ENCODE measurements at regions not wholly inside any gene's neighbourhood (a gene's known extent, or its start where the extent isn't known, plus 50 kb on each side); places are given as distances from the start of the nearest gene placed in this dataset.

- TF ChIP-seq CTCF (conservative IDR thresholded peaks at IDR 0.05; ENCODE audit: low read depth, low read length), result no peak
- no peak for TF ChIP-seq EZH2 (IDR thresholded peaks at IDR 0.05; ENCODE audit: low read length, unreplicated experiment)
- no peak for TF ChIP-seq EZH2phosphoT487 (IDR thresholded peaks at IDR 0.05; ENCODE audit: borderline replicate concordance, low read length)
Measured at GRCh38 chrY:12479382-12479781, 221.6 kb upstream of the USP9Y start.

Measured in PC-3 (cell line).